NCI-H82 (cell line): ENCODE measurements at regions not wholly inside any gene's neighbourhood (a gene's known extent, or its start where the extent isn't known, plus 50 kb on each side); places are given as distances from the start of the nearest gene placed in this dataset.

ENCODE experiments used
- DNase-seq: peaks from one replicate; lab custom pipeline; 2025; lab: John Stamatoyannopoulos, UW

DNA sequence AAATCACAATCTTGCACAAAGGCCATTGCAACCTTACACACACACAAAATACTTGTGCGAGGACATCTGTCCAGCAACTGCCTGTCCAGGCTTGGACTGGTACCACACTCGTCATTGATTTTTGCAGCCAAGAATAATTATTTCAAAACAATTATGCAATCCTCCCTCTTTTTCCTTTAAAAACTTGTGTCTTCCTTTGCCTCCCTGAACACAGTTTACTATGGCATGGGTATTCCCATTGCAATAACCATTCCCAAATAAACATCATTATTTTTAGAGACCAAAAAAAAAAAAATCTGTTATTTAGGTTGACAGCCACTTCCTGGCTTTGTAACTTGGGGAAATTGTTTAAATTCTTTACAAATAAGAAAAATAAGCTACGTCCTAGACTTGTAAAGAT lies 54.0 kb downstream of the C11orf91 start:
- DNase-seq = no peak

DNA sequence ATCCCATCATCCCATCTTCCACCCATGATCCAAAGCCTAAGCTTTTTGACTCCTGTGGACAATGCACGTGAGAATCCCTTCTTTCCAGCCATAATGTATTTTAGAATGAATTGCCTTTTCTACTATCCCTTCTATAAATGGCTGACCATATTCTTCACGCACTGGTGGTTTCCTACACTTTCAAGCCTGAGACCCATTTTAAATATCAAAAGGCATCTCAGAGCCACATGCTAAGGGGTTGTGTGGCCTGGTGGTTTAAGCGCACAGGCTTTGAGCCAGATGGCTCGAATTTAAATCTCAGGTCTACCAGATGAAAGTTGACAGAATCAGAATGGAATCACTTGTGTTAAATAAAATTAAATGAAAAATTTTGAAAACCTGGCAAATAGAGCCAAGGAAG lies 54.5 kb downstream of the C11orf91 start:
- DNase-seq = no peak

DNA sequence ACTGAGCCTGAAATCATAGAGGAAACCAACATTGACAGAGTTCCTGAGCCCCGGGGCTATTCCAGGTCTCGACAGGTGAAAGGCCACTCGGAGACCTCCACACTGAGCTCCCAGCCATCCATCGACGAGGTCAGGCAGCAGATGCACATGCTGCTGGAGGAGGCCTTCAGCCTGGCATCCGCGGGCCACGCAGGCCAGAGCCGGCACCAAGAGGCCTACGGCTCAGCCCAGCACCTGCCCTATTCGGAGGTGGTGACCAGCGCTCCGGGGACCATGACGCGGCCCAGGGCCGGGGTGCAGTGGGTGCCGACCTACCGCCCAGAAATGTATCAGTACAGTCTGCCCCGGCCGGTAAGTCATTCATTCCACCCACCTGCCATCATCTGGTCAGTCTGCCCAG lies 54.9 kb downstream of the C11orf91 start:
- no peak for DNase-seq

- no peak for DNase-seq
These were observed 57.3 kb downstream of the C11orf91 start for GRCh38 chr11:33643167-33643824.

DNA sequence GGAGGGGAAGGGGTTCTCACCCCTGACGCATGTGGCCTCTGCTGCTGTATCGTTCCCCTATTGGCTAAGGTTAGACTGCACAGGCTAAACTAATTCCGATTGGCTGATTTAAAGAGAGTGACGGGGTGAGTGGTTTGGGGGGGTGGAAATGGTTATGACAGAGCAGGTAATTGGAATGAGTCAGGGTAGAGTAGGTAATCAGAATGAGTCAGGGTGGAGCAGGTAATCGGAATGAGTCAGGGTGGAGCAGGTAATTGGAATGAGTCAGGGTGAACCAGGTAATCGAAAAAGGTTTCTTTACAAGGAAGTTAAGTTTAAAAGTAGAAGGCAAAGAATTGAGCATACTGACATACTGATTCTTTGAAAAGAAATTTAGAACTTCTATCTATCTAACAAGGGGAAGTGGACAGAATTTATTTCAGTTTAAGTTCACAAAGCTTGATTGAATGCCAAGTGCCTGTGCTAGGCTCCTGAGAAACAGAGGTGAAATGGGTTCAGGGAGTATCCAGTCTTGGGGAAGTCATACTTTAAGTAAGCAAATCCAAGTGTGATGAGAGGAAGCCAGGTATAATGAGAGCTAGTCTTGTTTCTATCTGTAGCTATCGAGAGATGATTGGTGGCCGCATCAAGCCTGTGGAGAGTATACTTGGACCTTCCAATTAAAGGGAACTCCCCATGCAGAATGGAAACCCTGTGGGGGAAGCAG lies 58.0 kb downstream of the C11orf91 start:
- no peak for DNase-seq

DNA sequence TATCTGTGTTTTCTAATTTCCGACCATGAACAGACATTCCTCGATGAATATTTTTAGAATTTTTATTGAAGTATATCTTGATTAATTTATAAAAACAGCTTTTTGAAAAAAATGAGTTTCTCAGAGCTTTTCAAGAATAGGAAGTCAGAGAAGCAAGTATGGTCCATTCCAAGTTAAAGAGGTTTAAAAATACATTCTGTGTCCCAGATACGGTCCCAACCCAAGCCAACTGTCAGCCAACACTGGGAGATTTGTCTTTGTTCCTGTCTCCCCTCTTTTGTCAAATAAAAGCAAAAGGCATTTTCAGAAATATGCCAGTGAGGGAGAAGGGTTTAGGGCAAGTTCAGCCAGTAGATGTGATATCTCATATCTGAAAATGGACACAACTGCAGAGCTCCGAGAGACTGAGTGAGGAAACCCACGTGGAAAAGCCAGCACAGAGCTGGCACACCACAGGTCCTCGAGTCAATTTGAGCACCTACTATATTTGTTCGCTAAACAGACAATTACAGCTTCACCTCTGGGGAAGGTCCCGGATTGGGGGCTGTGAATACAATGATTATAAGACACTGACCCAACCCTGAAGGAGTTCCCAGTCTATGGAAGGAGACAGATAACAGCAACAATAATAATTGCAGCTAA lies 59.8 kb downstream of the C11orf91 start:
- no peak for DNase-seq

DNA sequence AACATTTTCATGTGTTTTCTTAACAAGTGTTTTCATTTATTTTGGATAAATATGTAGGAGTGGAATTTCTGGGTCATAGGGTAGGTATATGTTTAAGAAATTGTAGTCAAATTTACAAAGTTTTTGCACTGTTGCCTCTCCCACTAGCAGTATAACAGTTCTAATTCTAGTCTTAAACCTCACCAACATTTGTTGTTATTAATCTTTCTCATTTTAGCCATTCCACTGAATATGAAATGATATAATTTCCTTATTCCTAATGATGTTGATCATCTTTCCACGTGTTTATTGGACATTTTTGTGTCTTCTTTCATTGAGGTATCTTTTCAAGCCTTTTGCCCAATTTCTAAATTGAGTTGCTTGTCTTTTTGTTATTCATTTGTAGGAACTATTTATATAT lies 62.0 kb downstream of the C11orf91 start:
- DNase-seq = no peak

GRCh38 chr11:33636104-33636503 lies 64.5 kb downstream of the C11orf91 start:
- DNase-seq = no peak

- DNase-seq = no peak
These were observed 65.5 kb downstream of the C11orf91 start for GRCh38 chr11:33635161-33635560.

DNA sequence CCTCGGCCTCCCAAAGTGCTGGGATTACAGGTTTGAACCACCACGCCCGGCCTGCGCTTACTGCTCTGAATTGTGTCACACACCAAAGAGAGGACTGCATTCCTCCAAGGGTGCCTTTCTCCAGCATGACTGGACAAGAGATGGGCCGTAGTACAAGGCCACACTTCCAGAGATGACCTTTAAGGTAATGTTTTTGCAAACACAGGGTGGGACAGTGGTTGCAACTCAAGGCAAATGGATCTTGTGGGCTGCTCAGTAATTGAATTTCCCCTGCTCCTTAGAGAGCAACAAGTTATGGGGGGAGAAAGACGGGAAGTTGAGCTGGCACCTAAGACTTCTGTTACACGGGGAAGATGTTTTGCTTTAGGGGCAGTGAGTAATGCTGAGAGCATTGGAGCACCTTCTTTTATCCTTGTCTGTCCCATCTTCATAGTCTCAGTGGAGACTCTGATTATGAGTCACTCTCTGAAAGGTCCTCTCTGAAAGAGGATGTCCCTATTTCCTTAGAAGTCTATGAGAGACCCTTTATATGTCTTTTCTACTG lies 66.3 kb downstream of the C11orf91 start:
- no peak for DNase-seq

DNA sequence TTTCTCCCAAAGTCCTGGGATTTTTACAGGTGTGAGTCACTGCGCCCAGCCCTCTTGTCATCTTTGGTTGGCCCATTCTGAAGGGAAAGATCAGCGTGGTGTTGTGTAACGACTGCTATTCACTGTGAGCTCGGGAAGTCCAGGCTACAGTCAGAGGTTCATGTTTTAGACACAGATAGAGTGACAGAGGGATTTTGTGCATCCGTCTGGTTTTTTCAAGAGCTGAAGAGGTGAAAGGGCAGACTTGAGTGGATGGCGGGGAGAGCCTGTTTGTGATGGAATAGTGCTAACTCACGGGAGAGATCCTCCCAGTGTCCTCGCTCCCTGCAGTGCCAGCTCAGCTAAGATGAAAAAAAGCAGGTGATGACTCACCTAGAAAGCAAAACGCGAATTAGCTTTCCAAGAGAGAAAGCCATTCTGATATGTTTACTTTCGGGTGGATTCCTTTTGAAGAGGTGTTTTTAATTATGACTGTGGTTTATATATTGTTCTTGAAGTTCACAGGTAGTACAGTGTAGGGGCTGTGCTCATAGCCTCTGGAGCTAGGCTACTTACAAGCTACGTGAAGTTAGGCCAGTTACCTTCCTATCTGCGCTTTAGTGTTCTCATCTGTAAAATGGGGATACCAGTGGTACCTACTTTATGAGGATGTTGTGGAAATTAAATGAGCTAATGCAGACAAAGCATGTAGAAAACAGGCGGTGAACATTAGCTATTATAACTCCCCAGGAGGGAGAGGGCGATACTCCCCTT lies 67.2 kb downstream of the C11orf91 start:
- DNase-seq = no peak

GRCh38 chr11:33631749-33632091 lies 68.9 kb downstream of the C11orf91 start:
- DNase-seq = no peak

GRCh38 chr11:33630936-33631748 lies 69.5 kb downstream of the C11orf91 start:
- DNase-seq = no peak

DNA sequence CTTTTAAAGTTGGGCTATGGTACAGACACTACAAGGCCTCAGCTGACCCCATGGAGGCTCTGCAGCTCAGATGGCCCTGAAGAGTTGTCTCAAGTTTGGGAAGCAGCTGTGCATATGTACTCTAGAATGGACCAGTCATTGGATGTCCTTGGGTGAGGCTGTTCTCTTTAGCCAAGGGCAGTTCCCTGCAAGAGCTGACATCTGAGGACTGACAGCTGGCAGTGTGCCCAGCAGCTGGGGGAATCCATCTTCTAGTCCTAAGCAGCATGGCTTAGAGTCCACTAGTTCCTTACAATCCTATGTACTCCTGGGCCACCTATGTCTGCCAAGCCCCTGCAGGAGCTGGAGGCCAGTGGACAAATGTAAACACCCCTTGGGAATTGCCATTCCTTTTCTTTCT lies 76.5 kb downstream of the C11orf91 start:
- DNase-seq = peak; percentile 52

DNA sequence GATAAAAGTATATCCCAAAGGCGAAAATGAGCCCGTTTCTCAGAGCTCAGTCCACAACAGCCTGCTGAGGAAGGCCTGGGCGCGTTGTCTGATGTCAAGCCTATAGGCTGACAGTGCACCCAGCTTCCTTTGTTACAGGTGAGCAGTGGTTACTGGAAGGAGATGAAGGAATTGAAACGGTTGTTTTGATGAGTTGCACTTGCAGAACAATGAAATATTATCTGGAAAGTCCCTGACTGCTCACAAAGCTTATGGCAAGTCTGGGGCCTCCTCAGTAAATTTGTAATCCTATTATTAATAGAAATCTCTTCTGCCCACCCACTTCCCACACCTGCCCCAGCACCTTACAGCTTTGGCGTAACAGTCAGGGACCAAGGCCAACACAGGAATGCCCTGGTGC lies 77.8 kb downstream of the C11orf91 start:
- peak; percentile 22 for DNase-seq

DNA sequence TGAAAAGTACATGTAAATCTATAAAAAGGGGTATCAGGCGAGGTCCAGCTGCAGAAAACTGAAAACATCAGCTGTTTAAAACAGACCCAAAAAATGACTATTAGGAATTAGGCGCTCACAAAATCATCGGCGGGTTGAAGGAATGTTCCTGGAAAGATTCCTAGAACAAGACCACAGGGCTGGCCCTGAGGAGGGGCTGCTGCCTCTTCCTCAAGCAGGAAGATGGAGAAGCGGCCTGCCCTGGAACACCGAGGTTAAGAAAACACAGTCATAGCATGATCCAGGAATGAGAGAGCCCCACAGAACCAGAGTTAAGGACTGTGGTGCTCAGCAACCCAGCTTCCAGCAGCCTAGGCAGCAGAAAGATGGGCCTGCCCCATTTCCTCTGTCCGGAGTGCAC lies 78.4 kb downstream of the C11orf91 start:
- DNase-seq = no peak

- no peak for DNase-seq
These were observed 80.0 kb downstream of the C11orf91 start for GRCh38 chr11:33620423-33621171.

GRCh38 chr11:33618956-33619355 lies 81.7 kb downstream of the C11orf91 start:
- no peak for DNase-seq

DNA sequence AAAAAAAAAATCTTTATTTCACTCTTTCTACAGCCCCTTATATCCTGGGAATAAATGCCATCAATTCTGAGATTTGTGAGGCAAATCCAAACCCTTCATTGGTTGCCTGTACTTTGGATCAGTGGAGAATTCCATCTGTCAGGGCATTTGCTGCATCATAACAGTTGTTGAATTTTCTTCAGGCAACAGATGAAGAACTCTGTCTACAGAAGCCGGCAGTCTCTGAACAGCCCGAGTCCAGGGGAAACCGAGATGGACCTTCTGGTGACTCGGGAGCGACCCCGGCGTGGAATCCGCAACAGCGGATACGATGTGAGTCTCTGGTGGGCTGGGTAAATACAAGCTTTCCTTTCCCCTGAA lies 82.3 kb downstream of the C11orf91 start:
- no peak for DNase-seq

DNA sequence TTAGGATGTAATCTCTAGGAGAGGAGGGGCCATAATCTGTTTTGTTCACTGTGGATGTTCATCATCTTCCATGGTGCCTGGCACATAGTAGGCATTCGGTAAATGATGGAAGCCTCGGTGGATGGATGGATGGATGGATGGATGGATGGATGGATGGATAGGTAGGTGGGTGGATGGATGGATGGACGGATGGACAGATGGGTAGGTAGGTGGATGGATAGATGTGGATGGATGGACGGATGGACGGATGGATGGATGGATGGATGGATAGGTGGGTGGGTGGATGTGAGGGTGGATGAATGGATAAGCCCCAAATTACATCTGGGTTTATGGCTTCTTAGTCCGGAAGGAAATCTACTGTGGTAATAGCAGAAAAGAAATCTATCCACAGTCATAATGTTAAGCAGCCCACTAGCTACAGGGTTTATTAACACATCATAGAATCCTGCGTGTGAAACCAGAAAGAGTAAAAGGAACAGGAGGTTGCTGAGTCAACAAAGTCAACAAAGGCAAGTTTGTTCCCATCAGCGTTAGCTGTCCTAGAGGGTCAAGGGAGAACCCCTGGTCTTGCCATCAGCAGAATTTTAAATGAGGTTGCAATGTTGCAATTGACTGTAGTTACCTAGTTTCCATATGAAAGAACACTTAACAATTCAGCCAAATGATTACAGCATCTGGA lies 82.8 kb downstream of the C11orf91 start:
- no peak for DNase-seq
